Right lobe of liver (tissue), 6 donors: ENCODE measurements at regions not wholly inside any gene's neighbourhood (a gene's known extent, or its start where the extent isn't known, plus 50 kb on each side); places are given as distances from the start of the nearest gene placed in this dataset.

Source experiments
- ATAC-seq, 4 donors: fragments of 200-7000 bp; cut with Tn5 transposase; one replicate each; pipeline ENCODE4 v1.9.1; 2020; ENCODE audit warnings: mild to moderate bottlenecking in 4 of 4, moderate library complexity in 4 of 4
- DNase-seq, 3 donors: peaks; one replicate each; pipeline ENCODE4 v3.0.0-alpha.2; 2020
- H3K27ac ChIP-seq, 3 donors: fragments of 200-600 bp; one replicate each; pipeline ENCODE4 v1.8.0; 2022
- H3K27me3 ChIP-seq, 2 donors: fragments of 200-600 bp; one replicate each; pipeline ENCODE4 v1.8.0; 2022
- H3K36me3 ChIP-seq, 4 donors: fragments of 200-600 bp; sonication (generic) in 1 of 4; one replicate each; pipeline versions ENCODE4 v1.5.1 to v1.8.0; 2017 to 2022; ENCODE audit warnings: control low read depth in 1 of 4
- H3K4me1 ChIP-seq, 4 donors: fragments of 200-600 bp; sonication (generic) in 1 of 4; one replicate each; pipeline versions ENCODE4 v1.5.1 to v1.8.0; 2017 to 2022; ENCODE audit warnings: control low read depth in 1 of 4
- H3K4me3 ChIP-seq, 3 donors: fragments of 200-600 bp; one replicate each; pipeline ENCODE4 v1.8.0; 2022
- H3K9me3 ChIP-seq, 4 donors: fragments of 200-600 bp; sonication (generic) in 1 of 4; one replicate each; pipeline versions ENCODE4 v1.5.1 to v1.8.0; 2017 to 2022; ENCODE audit warnings: control low read depth in 1 of 4
- POLR2A ChIP-seq: fragments of 450-650 bp; IDR thresholded peaks from one replicate; pipeline ENCODE4 v1.6.1; 2017; ENCODE audit warnings: antibody characterized with exemption, mild to moderate bottlenecking
- WGBS: methylation state at CpG from one replicate; pipeline ENCODE4 v1.1.6; 2018; ENCODE audit warnings: low coverage, low lambda C conversion rate; ENCODE audit not compliant: insufficient coverage; ENCODE audit errors: missing lambda C conversion rate; 5-methylcytosine and 5-hydroxymethylcytosine counted together
- intact Hi-C, 2 donors: fragments of 100-400 bp; cut with DNase I; formaldehyde crosslinking; loops; one replicate each; pipeline versions ENCODE4 v1.11.2 to v1.14.1; 2022
- TF ChIP-seq, protein P1 (sequence below), 4 donors: fragments of 200-600 bp in 3 of 4; fragments of 450-650 bp in 1 of 4; IDR thresholded peaks; one replicate each; pipeline versions ENCODE4 v1.5.1 to v1.8.0; 2016 to 2022; ENCODE audit warnings: antibody characterized with exemption in 4 of 4, mild to moderate bottlenecking in 2 of 4
- donor health status: DM: no; HTN: yes; CAD: no.
- donor health status: DM: no; HTN: no; CAD: no.
- donor health status: DM: no; HTN: no; CAD: no.
- donor health status: DM: no; HTN: yes; CAD: no.
- donor health status: DM: no; HTN: yes; CAD: no.

DNA sequence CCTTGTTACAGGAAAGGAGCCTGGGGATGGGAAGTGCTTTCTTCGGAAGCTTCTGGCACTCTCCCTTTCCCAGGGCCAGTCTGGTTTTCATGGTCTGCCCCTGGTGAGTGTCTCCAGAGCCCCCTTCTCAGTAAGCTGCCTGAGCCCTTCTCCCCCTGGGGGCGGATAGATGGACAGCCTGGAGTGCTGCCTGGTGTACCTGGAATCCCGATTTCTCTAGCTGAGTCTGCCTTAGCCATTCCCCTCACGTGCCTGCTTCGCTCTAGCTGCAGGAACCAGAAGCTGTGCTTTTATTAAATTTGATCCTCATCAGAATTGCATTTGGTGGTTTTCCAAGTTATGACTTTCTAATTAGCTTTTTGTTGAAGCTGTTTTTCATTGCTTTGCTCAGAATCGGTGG, 152.9 kb upstream of the NAV2 start:
- no peaks in the 10 kb centered on the region for H3K27me3 ChIP-seq
- TF ChIP-seq, protein P1, sequence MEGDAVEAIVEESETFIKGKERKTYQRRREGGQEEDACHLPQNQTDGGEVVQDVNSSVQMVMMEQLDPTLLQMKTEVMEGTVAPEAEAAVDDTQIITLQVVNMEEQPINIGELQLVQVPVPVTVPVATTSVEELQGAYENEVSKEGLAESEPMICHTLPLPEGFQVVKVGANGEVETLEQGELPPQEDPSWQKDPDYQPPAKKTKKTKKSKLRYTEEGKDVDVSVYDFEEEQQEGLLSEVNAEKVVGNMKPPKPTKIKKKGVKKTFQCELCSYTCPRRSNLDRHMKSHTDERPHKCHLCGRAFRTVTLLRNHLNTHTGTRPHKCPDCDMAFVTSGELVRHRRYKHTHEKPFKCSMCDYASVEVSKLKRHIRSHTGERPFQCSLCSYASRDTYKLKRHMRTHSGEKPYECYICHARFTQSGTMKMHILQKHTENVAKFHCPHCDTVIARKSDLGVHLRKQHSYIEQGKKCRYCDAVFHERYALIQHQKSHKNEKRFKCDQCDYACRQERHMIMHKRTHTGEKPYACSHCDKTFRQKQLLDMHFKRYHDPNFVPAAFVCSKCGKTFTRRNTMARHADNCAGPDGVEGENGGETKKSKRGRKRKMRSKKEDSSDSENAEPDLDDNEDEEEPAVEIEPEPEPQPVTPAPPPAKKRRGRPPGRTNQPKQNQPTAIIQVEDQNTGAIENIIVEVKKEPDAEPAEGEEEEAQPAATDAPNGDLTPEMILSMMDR (IDR thresholded peaks at IDR 0.05) = no peak
- TF ChIP-seq POLR2A = no peak
- DNase-seq (no peak), ATAC-seq (no peak)
- intact Hi-C loops = loop anchor here (5.0 to 10.0 kb wide), 4 partner anchors 183 to 485 kb away; no protein-coding TSS in a partner anchor
- H3K9me3 ChIP-seq = no peaks in the 10 kb centered on the region
- WGBS = 54% methylated on average over 1 of the region's 6 CpGs
- no peak overlapping the region for H3K27ac ChIP-seq
- no peak overlapping the region for H3K4me3 ChIP-seq
- no peaks in the 10 kb centered on the region for H3K36me3 ChIP-seq
- peaks cover 0 to 36% (median 18%) of the 10 kb centered on the region in 4 donors for H3K4me1 ChIP-seq

DNA sequence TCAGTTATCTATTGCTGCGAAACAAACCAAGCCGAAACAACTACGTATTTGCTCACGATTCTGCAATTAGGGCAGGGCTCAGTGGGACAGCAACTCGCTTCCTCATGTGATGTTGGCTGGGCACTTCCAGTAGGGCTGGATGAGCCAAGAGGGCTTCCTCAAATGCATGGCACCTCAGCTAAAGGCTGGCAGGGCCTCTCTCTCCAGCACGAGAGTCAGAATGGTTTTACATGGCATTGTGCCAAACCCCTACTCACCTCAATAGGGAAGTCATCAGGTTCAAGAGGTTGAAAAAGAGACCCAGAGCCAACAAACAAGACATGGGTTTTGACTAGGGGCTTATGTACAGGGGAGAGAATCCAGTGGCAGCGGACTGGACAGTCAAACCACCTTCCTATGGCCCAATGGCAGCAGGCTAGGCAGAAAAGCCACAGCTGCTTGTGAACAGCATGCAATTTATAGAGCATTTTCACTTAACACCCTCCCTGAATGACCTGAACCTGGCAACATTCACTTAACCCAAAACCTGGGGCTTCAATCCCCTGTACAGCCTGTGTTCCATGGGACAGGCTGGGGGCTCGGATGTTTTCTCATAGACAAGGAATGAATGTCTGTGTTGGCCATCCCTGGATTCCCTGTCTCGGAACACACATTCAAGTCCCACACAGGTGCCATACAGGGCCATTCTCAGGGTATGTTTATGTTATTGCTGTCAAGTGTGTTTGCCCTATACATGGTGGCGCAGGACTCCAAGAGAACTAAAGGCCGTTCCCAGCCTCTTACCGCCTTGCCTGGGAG, 154.2 kb upstream of the NAV2 start:
- no peaks in the 10 kb centered on the region for H3K27me3 ChIP-seq
- WGBS = 77% methylated on average over 11 of the region's 12 CpGs
- no peak overlapping the region for H3K27ac ChIP-seq
- peaks cover 0 to 41% (median 18%) of the 10 kb centered on the region in 4 donors for H3K4me1 ChIP-seq
- intact Hi-C loops = loop anchor here in 1 of 2 donors (10.0 kb wide), 1 partner anchor 484 kb away; no protein-coding TSS in a partner anchor
- H3K4me3 ChIP-seq = no peak overlapping the region
- no peaks in the 10 kb centered on the region for H3K36me3 ChIP-seq
- ATAC-seq (no peak), DNase-seq (no peak)
- TF ChIP-seq POLR2A = no peak
- TF ChIP-seq, protein P1 (IDR thresholded peaks at IDR 0.05) = no peak
- H3K9me3 ChIP-seq = no peaks in the 10 kb centered on the region

DNA sequence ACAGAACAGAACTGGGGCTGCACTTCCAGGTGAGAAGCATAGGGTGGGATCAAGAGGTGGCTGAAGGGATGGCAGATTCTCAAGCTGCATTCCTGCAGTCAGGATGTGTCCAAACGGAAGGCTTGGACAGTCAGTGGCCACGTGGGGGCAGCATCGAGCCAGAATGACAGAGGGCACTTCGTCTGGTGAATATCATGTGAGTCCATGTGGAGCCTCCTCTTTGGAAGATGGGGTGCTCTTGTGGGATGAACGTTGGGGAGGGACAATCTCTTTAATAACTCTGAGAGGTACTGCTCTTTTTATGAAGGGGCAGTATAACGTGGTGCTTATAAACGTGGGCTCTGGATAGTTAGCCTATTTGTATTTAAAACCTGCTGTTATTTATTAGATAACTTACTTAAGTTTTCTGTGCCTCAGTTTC, 154.9 kb upstream of the NAV2 start:
- WGBS = 1% methylated on average over 7 of the region's 7 CpGs
- H3K4me1 ChIP-seq = peaks cover 0 to 41% (median 18%) of the 10 kb centered on the region in 4 donors
- DNase-seq (peak; percentile 80 to 83 (median 82)), ATAC-seq (peak; percentile 48 to 65 (median 54))
- TF ChIP-seq, protein P1 (IDR thresholded peaks at IDR 0.05) = peak; percentile 75 to 87 (median 83)
- TF ChIP-seq POLR2A = no peak
- H3K27me3 ChIP-seq = no peaks in the 10 kb centered on the region
- no peaks in the 10 kb centered on the region for H3K9me3 ChIP-seq
- no peak overlapping the region for H3K4me3 ChIP-seq
- intact Hi-C loops = loop anchor here in 1 of 2 donors (10.0 kb wide), 1 partner anchor 483 kb away; no protein-coding TSS in a partner anchor
- peak overlapping the region in 2 of 3 donors; percentile 19 to 58 for H3K27ac ChIP-seq
- no peaks in the 10 kb centered on the region for H3K36me3 ChIP-seq

- TF ChIP-seq, protein P1 (IDR thresholded peaks at IDR 0.05) = no peak
- TF ChIP-seq POLR2A = no peak
- DNase-seq = no peak
- ATAC-seq = peak; percentile 54 to 74 (median 58)
- no peaks in the 10 kb centered on the region for H3K36me3 ChIP-seq
- no peak overlapping the region for H3K4me3 ChIP-seq
- H3K27me3 ChIP-seq = no peaks in the 10 kb centered on the region
- intact Hi-C loops = loop anchor here in 1 of 2 donors (10.0 kb wide), 1 partner anchor 482 kb away; no protein-coding TSS in a partner anchor
- peaks cover 0 to 41% (median 18%) of the 10 kb centered on the region in 4 donors for H3K4me1 ChIP-seq
- WGBS = 6% methylated on average over 5 of the region's 6 CpGs
- peak overlapping the region in 2 of 3 donors; percentile 19 to 58 for H3K27ac ChIP-seq
- no peaks in the 10 kb centered on the region for H3K9me3 ChIP-seq
These were observed 155.5 kb upstream of the NAV2 start for GRCh38 chr11:19557185-19557584.
